GM12865 (cell line): ENCODE measurements at regions not wholly inside any gene's neighbourhood (a gene's known extent, or its start where the extent isn't known, plus 50 kb on each side); places are given as distances from the start of the nearest gene placed in this dataset.
"Not testable (repeated sequence)": the region's sequence is repeated elsewhere in the genome, so short reads cannot be mapped to it uniquely, and the experiment has no call there.

Experiments
- DNase-seq: peaks from one replicate; pipeline ENCODE4 v3.0.0; 2010; ENCODE audit warnings: low read depth
- H3K4me3 ChIP-seq: 2 replicates; pipeline ENCODE4 v1.5.1; 2011; ENCODE audit warnings: mild to moderate bottlenecking, low read depth, low read length, control low read depth
- CTCF ChIP-seq: IDR thresholded peaks from 2 replicates; pipeline ENCODE4 v1.5.1; 2011; ENCODE audit warnings: low read length, control low read depth, low read depth, inconsistent platforms; ENCODE audit not compliant: insufficient read depth; ENCODE audit errors: missing control alignments

GRCh38 chr6:82506526-82506925, 142.9 kb downstream of the TPBG start:
- no peak for DNase-seq
- no peak for TF ChIP-seq CTCF
- no peak overlapping the region for H3K4me3 ChIP-seq

- no peak for TF ChIP-seq CTCF
- peak; percentile 58 for DNase-seq
- no peak overlapping the region for H3K4me3 ChIP-seq
Measured at GRCh38 chr6:82507112-82507511, 143.5 kb downstream of the TPBG start.

- H3K4me3 ChIP-seq, result no peak overlapping the region
- DNase-seq, result no peak
- TF ChIP-seq CTCF, result no peak
Measured at GRCh38 chr6:82511546-82511945, 147.9 kb downstream of the TPBG start.

GRCh38 chr6:82517896-82518295, 154.3 kb downstream of the TPBG start:
- DNase-seq, H3K4me3 ChIP-seq: not testable (repeated sequence)

GRCh38 chr6:82521369-82521768, 157.8 kb downstream of the TPBG start:
- DNase-seq, result no peak
- no peak overlapping the region for H3K4me3 ChIP-seq
- no peak for TF ChIP-seq CTCF

- DNase-seq, result no peak
- no peak for TF ChIP-seq CTCF
- no peak overlapping the region for H3K4me3 ChIP-seq
Measured at GRCh38 chr6:82521861-82522260, 158.2 kb downstream of the TPBG start.

- DNase-seq, result no peak
- TF ChIP-seq CTCF, result no peak
Measured at GRCh38 chr6:82524031-82524430, 160.4 kb downstream of the TPBG start.

GRCh38 chr6:82525775-82526495, 162.3 kb downstream of the TPBG start:
- DNase-seq, result no peak
- H3K4me3 ChIP-seq, result no peak overlapping the region
- no peak for TF ChIP-seq CTCF

More at GRCh38 chr6:82524031-82524430, 160.4 kb downstream of the TPBG start:
- no peak overlapping the region for H3K4me3 ChIP-seq

- not testable (repeated sequence) for DNase-seq, H3K4me3 ChIP-seq
Measured at GRCh38 chr6:82529960-82530460, 166.4 kb downstream of the TPBG start.
